HepG2 (cell line): ENCODE measurements at regions not wholly inside any gene's neighbourhood (a gene's known extent, or its start where the extent isn't known, plus 50 kb on each side); places are given as distances from the start of the nearest gene placed in this dataset.

Experiments
- IKZF4 ChIP-seq: sonication (generic); formaldehyde crosslinking; IDR thresholded peaks from 2 replicates; pipeline ENCODE4 v1.5.1; 2020; ENCODE audit warnings: borderline replicate concordance, mild to moderate bottlenecking, low read depth, missing genetic modification reagents; ENCODE audit errors: not compliant biosample characterization
- KAT7 ChIP-seq: IDR thresholded peaks from 2 replicates; pipeline ENCODE4 v1.6.1; 2018; ENCODE audit warnings: borderline replicate concordance, missing compliant biosample characterization
- KDM5A ChIP-seq: fragments of 200-600 bp; sonication (generic); IDR thresholded peaks from 2 replicates; pipeline ENCODE4 v1.7.0; 2018; ENCODE audit warnings: antibody characterized with exemption, mild to moderate bottlenecking, low read length, borderline replicate concordance
- KLF15 ChIP-seq: sonication (generic); formaldehyde crosslinking; IDR thresholded peaks from 2 replicates; pipeline ENCODE4 v1.8.1; 2023; ENCODE audit warnings: borderline replicate concordance, mild to moderate bottlenecking, inconsistent platforms, missing genetic modification reagents, mixed read lengths
- MXD4 ChIP-seq: IDR thresholded peaks from 2 replicates; pipeline ENCODE4 v1.6.1; 2016; ENCODE audit warnings: mild to moderate bottlenecking, missing biosample characterization, missing genetic modification reagents
- PHB2 ChIP-seq: fragments of 450-650 bp; IDR thresholded peaks from 2 replicates; pipeline ENCODE4 v1.6.1; 2018; ENCODE audit not compliant: partially characterized antibody
- PRDM10 ChIP-seq: sonication (generic); formaldehyde crosslinking; IDR thresholded peaks from 2 replicates; pipeline ENCODE4 v1.4.0; 2020; ENCODE audit warnings: low read depth, missing genetic modification reagents
- ZBTB33 ChIP-seq: sonication (generic); formaldehyde crosslinking; IDR thresholded peaks from 2 replicates; pipeline ENCODE4 v1.4.0; 2020; ENCODE audit warnings: missing genetic modification reagents
- ZFP1 ChIP-seq: IDR thresholded peaks from 2 replicates; pipeline ENCODE4 v1.6.1; 2016
- ZFP62 ChIP-seq: sonication (generic); formaldehyde crosslinking; IDR thresholded peaks from 2 replicates; pipeline ENCODE4 v1.4.0; 2020; ENCODE audit warnings: missing genetic modification reagents
- ZNF264 ChIP-seq: sonication (generic); formaldehyde crosslinking; IDR thresholded peaks from 2 replicates; pipeline ENCODE4 v1.4.0; 2020; ENCODE audit warnings: missing genetic modification reagents
- ZNF329 ChIP-seq: sonication (generic); formaldehyde crosslinking; IDR thresholded peaks from 2 replicates; pipeline ENCODE4 v1.9.0; 2021; ENCODE audit warnings: low read depth, mild to moderate bottlenecking, missing genetic modification reagents
- ZNF446 ChIP-seq: sonication (generic); formaldehyde crosslinking; IDR thresholded peaks from 2 replicates; pipeline ENCODE4 v1.5.0; 2020; ENCODE audit warnings: mild to moderate bottlenecking, missing genetic modification reagents
- ZNF775 ChIP-seq: sonication (generic); formaldehyde crosslinking; IDR thresholded peaks from 2 replicates; pipeline ENCODE4 v1.4.0; 2020; ENCODE audit warnings: missing genetic modification reagents, mild to moderate bottlenecking, moderate library complexity, borderline replicate concordance
- TF ChIP-seq, protein P1 (sequence below): IDR thresholded peaks from 2 replicates; pipeline ENCODE4 v1.6.1; 2016; ENCODE audit warnings: mild to moderate bottlenecking

- TF ChIP-seq KLF15 (CRISPR knock-in tag) (peak; percentile 53; the same call in 1 of the 2 replicates), IKZF4 (CRISPR knock-in tag) (no peak), ZFP1 (CRISPR knock-in tag) (no peak), KAT7 (CRISPR knock-in tag) (no peak), ZNF775 (CRISPR knock-in tag) (no peak), PHB2 (no peak), ZBTB33 (CRISPR knock-in tag) (no peak), MXD4 (CRISPR knock-in tag) (peak; percentile 34), ZNF264 (no peak; the same call in 1 of the 2 replicates), ZNF446 (CRISPR knock-in tag) (0 out of 2 replicates have a peak, but pooled peaks have one; percentile 44), KDM5A (no peak), ZNF329 (no peak), ZFP62 (no peak), PRDM10 (CRISPR knock-in tag) (no peak)
- TF ChIP-seq, protein P1, sequence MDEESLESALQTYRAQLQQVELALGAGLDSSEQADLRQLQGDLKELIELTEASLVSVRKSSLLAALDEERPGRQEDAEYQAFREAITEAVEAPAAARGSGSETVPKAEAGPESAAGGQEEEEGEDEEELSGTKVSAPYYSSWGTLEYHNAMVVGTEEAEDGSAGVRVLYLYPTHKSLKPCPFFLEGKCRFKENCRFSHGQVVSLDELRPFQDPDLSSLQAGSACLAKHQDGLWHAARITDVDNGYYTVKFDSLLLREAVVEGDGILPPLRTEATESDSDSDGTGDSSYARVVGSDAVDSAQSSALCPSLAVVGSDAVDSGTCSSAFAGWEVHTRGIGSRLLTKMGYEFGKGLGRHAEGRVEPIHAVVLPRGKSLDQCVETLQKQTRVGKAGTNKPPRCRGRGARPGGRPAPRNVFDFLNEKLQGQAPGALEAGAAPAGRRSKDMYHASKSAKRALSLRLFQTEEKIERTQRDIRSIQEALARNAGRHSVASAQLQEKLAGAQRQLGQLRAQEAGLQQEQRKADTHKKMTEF (CRISPR knock-in tag): peak; percentile 60; the same call in 1 of the 2 replicates
These were observed 110.5 kb downstream of the KCNRG start (continued) for GRCh38 chr13:50125554-50126262.
